ENCODE measurements at regions not wholly inside any gene's neighbourhood (a gene's known extent, or its start where the extent isn't known, plus 50 kb on each side); places are given as distances from the start of the nearest gene placed in this dataset.
"Not testable (repeated sequence)": the region's sequence is repeated elsewhere in the genome, so short reads cannot be mapped to it uniquely, and the experiment has no call there.

GRCh38 chr12:74401966-74402365, 135.7 kb upstream of the ATXN7L3B start:
- no peak for ATAC-seq (ENCODE audit: low FRiP score in 2 of 2)
- H3K27ac ChIP-seq: no peak overlapping the region

GRCh38 chr12:74403221-74403470, 134.5 kb upstream of the ATXN7L3B start:
- H3K27ac ChIP-seq; ATAC-seq (ENCODE audit: low FRiP score in 2 of 2); DNase-seq; H3K27me3 ChIP-seq; H3K4me3 ChIP-seq; H3K36me3 ChIP-seq; H3K9me3 ChIP-seq; H3K4me1 ChIP-seq: not testable (repeated sequence)
- WGBS, 2 donors: 93% methylated on average over 12 of the region's 12 CpGs; no CpG with 5 or more reads in 1 of the 2 donors

More at GRCh38 chr12:74401966-74402365, 135.7 kb upstream of the ATXN7L3B start:
- no peak overlapping the region for H3K4me3 ChIP-seq
- H3K9me3 ChIP-seq: no peaks in the 10 kb centered on the region
- 80 to 90% methylated on average over 3 of the region's 3 CpGs for WGBS, 2 donors
- no peak for DNase-seq
- H3K36me3 ChIP-seq: no peaks in the 10 kb centered on the region
- no peaks in the 10 kb centered on the region for H3K4me1 ChIP-seq
- no peaks in the 10 kb centered on the region for H3K27me3 ChIP-seq
- no peak for TF ChIP-seq CTCF (IDR thresholded peaks at IDR 0.05)
- TF ChIP-seq POLR2AphosphoS5 (IDR thresholded peaks at IDR 0.05): no peak
- no peak for TF ChIP-seq EP300 (IDR thresholded peaks at IDR 0.05)
- no peak for TF ChIP-seq POLR2A (IDR thresholded peaks at IDR 0.05)

GRCh38 chr12:74408601-74409166, 129.0 kb upstream of the ATXN7L3B start:
- no peak for ATAC-seq (ENCODE audit: low FRiP score in 2 of 2)
- no peaks in the 10 kb centered on the region for H3K9me3 ChIP-seq
- 22 to 27% methylated on average over 2 of the region's 2 CpGs for WGBS, 2 donors
- H3K4me3 ChIP-seq: no peak overlapping the region
- H3K27ac ChIP-seq: no peak overlapping the region
- no peaks in the 10 kb centered on the region for H3K27me3 ChIP-seq
- no peaks in the 10 kb centered on the region for H3K36me3 ChIP-seq
- H3K4me1 ChIP-seq: no peaks in the 10 kb centered on the region
- no peak for DNase-seq
- no peak for TF ChIP-seq EP300 (IDR thresholded peaks at IDR 0.05)
- TF ChIP-seq POLR2AphosphoS5 (IDR thresholded peaks at IDR 0.05): no peak
- no peak for TF ChIP-seq POLR2A (IDR thresholded peaks at IDR 0.05)
- TF ChIP-seq CTCF (IDR thresholded peaks at IDR 0.05): no peak

GRCh38 chr12:74412606-74413230, 124.9 kb upstream of the ATXN7L3B start:
- Histone ChIP-seq H3K36me3 (no peaks in the 10 kb centered on the region), H3K27ac (no peak overlapping the region), H3K4me1 (no peaks in the 10 kb centered on the region), H3K4me3 (no peak overlapping the region), H3K27me3 (no peaks in the 10 kb centered on the region), H3K9me3 (no peaks in the 10 kb centered on the region)
- no peak for ATAC-seq (ENCODE audit: low FRiP score in 2 of 2)
- DNase-seq: no peak
- 50 to 53% methylated on average over 2 of the region's 2 CpGs for WGBS, 2 donors
- peak in 3 of 6 experiments; percentile 15 to 28 (median 16) for TF ChIP-seq CTCF (IDR thresholded peaks at IDR 0.05)
- TF ChIP-seq POLR2AphosphoS5 (IDR thresholded peaks at IDR 0.05): no peak

GRCh38 chr12:74415633-74416032, 122.0 kb upstream of the ATXN7L3B start:
- Histone ChIP-seq H3K27me3 (no peaks in the 10 kb centered on the region), H3K36me3 (no peaks in the 10 kb centered on the region), H3K9me3 (no peaks in the 10 kb centered on the region), H3K4me1 (no peaks in the 10 kb centered on the region), H3K4me3 (no peak overlapping the region), H3K27ac (no peak overlapping the region)
- DNase-seq: no peak
- no peak for ATAC-seq (ENCODE audit: low FRiP score in 2 of 2)
- TF ChIP-seq EP300 (IDR thresholded peaks at IDR 0.05): no peak
- peak in 2 of 6 experiments; percentile 17 to 23 for TF ChIP-seq CTCF (IDR thresholded peaks at IDR 0.05)
